Stimulated activated CD4-positive, alpha-beta T cell treated with anti-CD3 and anti-CD28 coated beads, Interleukin-1b, Interleukin-23, amount 100 ng/mL, for 4 hours (primary cell): ENCODE measurements at regions not wholly inside any gene's neighbourhood (a gene's known extent, or its start where the extent isn't known, plus 50 kb on each side); places are given as distances from the start of the nearest gene placed in this dataset.
"Not testable (repeated sequence)": the region's sequence is repeated elsewhere in the genome, so short reads cannot be mapped to it uniquely, and the experiment has no call there.

ENCODE experiments used
- DNase-seq, 2 donors: peaks; one replicate each; pipeline ENCODE4 v3.0.0-alpha.2; 2020; ENCODE audit warnings: low read depth in 2 of 2

DNA sequence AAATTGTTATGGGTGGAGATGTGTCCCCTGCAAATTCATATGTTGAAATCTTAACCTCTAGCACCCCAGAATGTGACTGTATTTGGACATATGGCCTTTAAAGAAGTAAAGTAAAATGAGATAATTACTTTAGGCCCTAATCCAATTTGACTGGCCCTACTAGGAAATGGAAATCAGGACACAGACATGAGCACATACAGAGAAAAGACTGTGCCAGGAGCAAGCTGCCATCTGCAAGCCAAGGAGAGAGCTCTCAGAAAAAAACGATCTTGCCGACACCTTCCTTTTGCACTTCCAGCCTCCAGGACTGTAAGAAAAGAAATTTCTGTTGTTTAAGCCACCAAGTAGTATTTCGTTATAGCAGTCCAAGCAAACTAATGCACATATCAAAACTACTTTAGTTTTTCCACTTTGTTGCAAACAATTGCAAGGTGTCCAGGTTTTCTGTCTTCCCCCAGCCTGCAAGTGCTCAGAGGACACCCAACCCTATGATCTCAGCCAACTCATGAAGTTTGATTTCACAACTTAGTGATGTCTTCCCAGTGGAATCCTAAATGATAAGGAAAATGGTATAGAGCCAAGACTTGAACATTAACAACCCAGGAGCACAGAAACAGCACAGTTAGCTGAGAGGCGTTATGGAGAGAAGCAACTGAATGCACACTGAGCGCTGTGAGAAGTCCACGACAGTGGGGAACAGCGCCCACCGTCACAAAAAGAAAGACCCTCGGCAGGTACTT is 351.2 kb downstream of the BCL2L11 start:
- not testable (repeated sequence) for DNase-seq

- DNase-seq: not testable (repeated sequence)
Measured at GRCh38 chr2:111472844-111473403, 352.2 kb downstream of the BCL2L11 start.

- DNase-seq: not testable (repeated sequence)
Measured at GRCh38 chr2:111473522-111473921, 352.8 kb downstream of the BCL2L11 start.

DNA sequence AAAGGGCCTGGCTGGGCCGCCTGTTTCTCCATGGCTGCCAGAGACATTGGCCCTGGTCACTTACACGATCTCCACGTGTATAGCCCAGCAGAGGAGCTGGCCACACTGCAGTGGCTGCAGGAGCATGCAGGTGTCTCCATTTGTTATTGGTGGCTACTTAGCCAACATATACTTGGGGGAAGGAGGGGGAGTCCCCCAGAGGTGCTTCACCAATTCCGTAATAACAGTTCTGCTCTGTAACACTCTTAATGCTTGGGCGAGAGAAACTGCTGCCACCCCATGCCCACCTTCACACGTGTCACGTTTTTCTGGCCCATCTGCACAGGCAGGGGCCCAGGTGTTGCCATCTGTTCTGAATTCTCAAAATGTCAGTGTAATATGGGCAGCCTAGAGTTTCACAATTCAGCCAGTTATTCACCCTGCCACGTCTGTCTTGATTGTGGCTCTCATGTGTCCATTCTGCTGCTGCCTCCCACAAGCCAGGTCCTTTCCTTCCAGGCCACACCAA is 353.5 kb downstream of the BCL2L11 start:
- not testable (repeated sequence) for DNase-seq

- not testable (repeated sequence) for DNase-seq
Measured at GRCh38 chr2:111478335-111478734, 357.6 kb downstream of the BCL2L11 start.

- DNase-seq: not testable (repeated sequence)
Measured at GRCh38 chr2:111478871-111479318, 358.2 kb downstream of the BCL2L11 start.

DNA sequence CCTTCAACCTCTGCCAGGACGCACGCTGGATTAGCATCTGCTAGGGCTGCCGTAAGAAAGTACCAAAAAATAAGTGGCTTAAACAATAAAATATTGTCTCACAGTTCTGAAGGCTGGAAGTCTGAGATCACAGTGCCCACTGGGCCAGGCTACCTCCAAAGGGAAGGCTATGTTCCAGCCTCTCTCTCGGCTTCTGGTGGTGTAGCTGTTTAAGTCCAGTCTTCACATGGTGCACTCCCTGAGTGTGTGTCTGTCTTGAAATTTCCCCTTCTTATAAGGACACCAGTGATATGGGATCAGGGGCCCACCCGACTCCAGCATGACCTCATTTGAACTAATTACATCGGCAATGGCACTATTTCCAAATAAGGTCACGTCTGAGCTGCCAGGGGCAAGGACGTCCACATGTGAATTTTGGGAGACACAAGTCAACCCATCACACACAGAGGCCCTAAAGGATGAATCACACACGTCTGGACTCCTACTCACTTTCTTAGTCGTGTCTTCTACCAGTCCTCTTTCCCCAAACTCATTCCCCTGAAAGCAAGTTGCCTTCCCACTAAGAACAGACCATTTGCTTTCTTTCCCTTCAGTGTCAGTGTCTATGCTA is 359.4 kb downstream of the BCL2L11 start:
- not testable (repeated sequence) for DNase-seq

GRCh38 chr2:111480633-111481032 is 359.9 kb downstream of the BCL2L11 start:
- DNase-seq: not testable (repeated sequence)

DNA sequence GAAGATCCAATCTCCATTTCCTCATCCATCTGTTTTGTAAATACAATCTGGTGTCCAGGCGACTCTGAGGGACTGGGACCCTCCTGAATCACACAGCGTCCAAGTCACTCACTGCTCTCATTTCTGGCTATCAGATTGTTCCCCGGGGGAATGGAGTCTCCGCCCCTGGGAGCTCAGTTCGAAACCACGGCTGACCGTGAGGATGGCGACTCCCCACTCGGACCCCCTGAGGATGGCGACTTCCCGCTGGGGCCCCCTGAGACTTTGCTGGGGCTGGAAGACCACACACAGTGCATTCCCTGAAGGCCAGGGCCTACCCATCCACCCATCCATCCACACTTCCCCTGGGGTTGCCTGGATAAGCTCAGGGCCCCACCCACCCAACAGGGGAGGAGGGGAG is 360.5 kb downstream of the BCL2L11 start:
- DNase-seq: not testable (repeated sequence)

- not testable (repeated sequence) for DNase-seq
Measured at GRCh38 chr2:111482987-111483679, 362.4 kb downstream of the BCL2L11 start.

- not testable (repeated sequence) for DNase-seq
Measured at GRCh38 chr2:111484097-111484496, 363.4 kb downstream of the BCL2L11 start.

DNA sequence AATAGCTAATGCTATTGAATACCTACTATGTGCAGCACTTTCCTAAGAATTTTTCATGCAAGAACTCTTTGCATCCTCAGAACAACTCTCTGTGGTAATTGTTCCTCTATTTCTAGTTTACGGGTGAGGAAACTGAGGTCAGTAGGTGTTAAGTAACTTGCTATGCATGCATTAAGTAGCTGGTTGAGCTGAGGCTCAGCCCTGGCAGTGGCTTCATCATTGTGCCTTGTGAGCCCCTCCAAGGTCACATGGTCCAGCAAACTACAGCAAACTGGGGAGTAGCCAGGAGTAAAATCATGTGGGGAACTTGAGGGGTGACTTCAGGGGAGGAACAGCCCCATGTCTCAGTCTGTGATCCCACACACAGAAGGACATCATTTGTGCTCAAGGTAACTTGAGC is 365.2 kb downstream of the BCL2L11 start:
- DNase-seq: not testable (repeated sequence)

- DNase-seq: not testable (repeated sequence)
Measured at GRCh38 chr2:111488451-111488850, 367.7 kb downstream of the BCL2L11 start.

DNA sequence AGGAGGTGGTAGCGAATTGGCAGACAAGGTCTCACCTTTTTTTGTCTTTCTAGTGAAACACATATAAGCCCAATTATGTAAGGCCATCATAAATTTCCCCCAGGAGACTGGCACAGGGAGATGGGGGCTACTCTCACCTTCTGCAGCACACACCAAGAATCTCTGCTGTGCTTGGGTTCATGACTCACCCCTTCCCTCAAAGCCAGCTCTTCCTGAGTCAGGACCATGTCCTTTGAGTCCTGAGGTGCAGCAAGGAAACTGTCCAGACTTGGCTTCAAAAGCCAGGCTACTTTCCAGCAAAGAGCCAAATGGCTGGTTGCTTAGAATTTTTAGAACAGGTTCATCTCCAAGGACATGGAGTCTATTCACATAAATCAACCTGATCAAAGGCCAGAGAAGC is 368.7 kb downstream of the BCL2L11 start:
- not testable (repeated sequence) for DNase-seq

DNA sequence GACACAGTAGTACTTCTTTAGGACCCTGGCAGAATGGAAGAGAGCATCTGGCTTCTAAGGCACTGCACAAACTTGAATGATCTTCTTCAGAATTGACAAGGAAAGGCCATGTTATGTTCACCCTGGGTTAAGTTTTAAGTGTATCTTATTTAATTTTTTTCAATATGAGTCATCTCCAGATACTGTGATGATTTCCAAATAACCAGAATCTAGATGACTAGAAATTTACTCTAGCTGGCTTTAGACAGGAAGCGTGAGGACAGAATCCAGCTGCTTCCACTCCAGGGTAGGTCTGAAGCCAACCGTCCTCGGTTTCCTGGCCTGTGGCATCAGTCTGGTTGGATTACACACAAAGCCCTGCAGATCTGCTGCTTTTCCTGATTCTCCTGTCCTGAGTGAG is 370.5 kb downstream of the BCL2L11 start:
- not testable (repeated sequence) for DNase-seq

DNA sequence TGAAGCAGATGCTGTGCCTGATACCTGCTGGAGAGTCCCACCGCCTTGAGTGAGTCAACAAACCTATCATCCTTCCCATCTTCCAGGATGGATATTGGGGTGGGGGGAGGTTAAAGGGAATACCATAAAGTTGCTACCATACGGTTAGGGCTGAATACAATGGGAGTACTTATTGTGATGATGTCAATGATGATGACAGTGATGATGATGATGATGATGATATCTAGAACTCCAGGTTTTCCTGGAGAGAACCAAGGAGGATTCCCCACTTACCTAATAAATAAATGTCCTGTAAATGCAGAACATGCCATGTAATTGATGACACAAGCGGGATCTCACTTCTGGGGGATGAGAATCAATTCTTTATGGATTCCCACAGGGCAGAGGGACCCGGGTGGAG is 370.9 kb downstream of the BCL2L11 start:
- DNase-seq: not testable (repeated sequence)

- DNase-seq: not testable (repeated sequence)
Measured at GRCh38 chr2:111492995-111493719, 372.4 kb downstream of the BCL2L11 start.

DNA sequence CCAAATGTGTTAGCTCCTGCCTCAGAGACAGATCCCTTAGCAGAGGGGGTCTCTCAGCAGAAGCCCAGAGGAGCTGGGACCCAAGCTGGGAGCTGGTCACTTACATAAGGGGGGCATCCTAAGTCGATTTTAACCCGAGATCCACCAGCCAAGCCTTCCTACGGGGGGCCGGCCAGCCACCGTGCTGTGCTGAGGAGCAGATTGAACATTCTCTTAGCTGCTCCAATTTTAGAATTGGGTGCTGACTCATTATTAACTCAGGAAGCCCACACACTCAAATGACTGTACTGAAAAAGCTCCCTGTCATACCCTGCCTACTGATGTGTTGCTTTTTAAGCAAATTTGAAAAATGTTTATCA is 373.0 kb downstream of the BCL2L11 start:
- not testable (repeated sequence) for DNase-seq

DNA sequence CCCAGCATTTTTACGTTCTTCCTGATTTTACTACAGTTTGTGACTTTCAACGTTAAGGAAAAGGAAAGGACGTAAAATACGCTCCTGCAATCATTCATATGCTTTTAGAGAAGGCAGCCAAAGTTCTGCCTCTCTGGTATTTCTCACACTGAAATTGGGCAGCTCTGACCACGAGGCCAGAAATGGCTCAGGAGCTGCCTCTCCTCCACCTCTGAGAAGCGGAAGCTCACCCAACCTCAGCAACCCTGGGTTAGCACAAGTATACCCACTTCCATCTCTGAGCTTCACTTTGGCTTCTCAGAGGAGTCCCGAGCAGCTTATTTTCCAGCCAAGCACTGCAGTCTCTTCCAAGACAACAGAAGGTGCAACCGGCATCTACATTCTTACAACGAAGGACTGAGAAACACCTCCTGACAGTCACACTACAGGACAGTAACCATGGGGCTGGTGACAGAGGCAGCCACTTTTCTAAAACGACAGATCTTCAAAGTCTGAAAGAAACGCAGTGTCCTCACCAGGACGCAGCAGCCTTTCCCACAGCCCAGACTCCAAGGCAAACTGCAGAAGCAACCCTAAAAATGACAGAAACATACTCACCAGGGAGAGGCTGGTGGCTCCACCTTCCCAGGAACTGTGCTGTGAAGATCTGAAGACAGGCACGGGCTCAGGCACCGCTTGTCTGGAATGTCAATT is 373.7 kb downstream of the BCL2L11 start:
- DNase-seq: not testable (repeated sequence)

DNA sequence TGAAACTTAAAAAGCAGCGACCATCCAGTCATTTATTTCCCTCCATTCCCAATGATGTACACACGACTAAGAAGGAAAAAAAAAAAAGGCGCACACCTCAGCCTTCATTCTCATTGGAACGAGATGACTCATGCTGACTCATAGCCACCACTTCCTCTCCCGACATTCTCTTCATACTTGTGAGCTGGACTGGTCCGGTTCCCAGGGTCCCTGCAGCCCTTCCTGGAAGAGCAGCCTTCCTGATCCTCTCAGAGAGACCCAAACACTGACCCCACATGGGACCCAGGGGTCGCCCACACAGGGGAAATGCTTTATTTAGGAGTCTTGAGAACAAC is 374.2 kb downstream of the BCL2L11 start:
- DNase-seq: not testable (repeated sequence)

GRCh38 chr2:111495636-111496035 is 374.9 kb downstream of the BCL2L11 start:
- not testable (repeated sequence) for DNase-seq
